Gastroesophageal sphincter (tissue), 4 donors: ENCODE measurements at regions not wholly inside any gene's neighbourhood (a gene's known extent, or its start where the extent isn't known, plus 50 kb on each side); places are given as distances from the start of the nearest gene placed in this dataset.

Experiments used
- ATAC-seq: fragments of 150-250 bp; one replicate; pipeline ENCODE4 v1.9.1; 2016; ENCODE audit warnings: mild to moderate bottlenecking, moderate library complexity
- H3K27ac ChIP-seq, 4 donors: fragments of 200-600 bp; sonication (generic) in 3 of 4; 1 replicate in 3 of 4; 2 replicates in 1 of 4; pipeline ENCODE4 v1.5.1; 2016 to 2019
- H3K27me3 ChIP-seq: fragments of 200-600 bp; sonication (generic); one replicate; pipeline ENCODE4 v1.5.1; 2019
- H3K36me3 ChIP-seq, 2 donors: fragments of 200-600 bp; sonication (generic); one replicate each; pipeline ENCODE4 v1.5.1; 2019; ENCODE audit warnings: control low read depth in 1 of 2
- H3K4me1 ChIP-seq, 3 donors: fragments of 200-600 bp; sonication (generic); 1 replicate in 2 of 3; 2 replicates in 1 of 3; pipeline ENCODE4 v1.5.1; 2016 to 2019; ENCODE audit warnings: control low read depth in 2 of 3
- H3K4me3 ChIP-seq, 2 donors: fragments of 200-600 bp; sonication (generic); one replicate each; pipeline ENCODE4 v1.5.1; 2019; ENCODE audit warnings: mild to moderate bottlenecking in 1 of 2, moderate library complexity in 1 of 2
- H3K9me3 ChIP-seq, 3 donors: fragments of 200-600 bp; sonication (generic); one replicate each; pipeline ENCODE4 v1.5.1; 2017 to 2019; ENCODE audit warnings: control low read depth in 2 of 3
- EP300 ChIP-seq: sonication (generic); formaldehyde crosslinking; IDR thresholded peaks from one replicate; pipeline ENCODE4 v1.6.1; 2017; ENCODE audit warnings: antibody characterized with exemption, mild to moderate bottlenecking
- POLR2A ChIP-seq, 2 donors: fragments of 450-650 bp; IDR thresholded peaks; one replicate each; pipeline ENCODE4 v1.6.1; 2017; ENCODE audit warnings: antibody characterized with exemption in 2 of 2, mild to moderate bottlenecking in 2 of 2, moderate library complexity in 1 of 2
- POLR2AphosphoS5 ChIP-seq: sonication (generic); formaldehyde crosslinking; IDR thresholded peaks from one replicate; pipeline ENCODE4 v1.6.1; 2017; ENCODE audit warnings: antibody characterized with exemption
- WGBS, 2 donors: methylation state at CpG; one replicate each; pipeline ENCODE4 v1.1.5; 2018; ENCODE audit warnings: low coverage in 1 of 2; 5-methylcytosine and 5-hydroxymethylcytosine counted together
- TF ChIP-seq, protein P1 (sequence below), 4 experiments: fragments of 200-600 bp in 2 of 4; fragments of 450-650 bp in 2 of 4; sonication (generic) in 1 of 4; IDR thresholded peaks; one replicate each; pipeline ENCODE4 v1.5.1; 2017 to 2019; ENCODE audit warnings: antibody characterized with exemption in 4 of 4, mild to moderate bottlenecking in 2 of 4, moderate library complexity in 2 of 4

GRCh38 chr2:237221443-237221842, 135.8 kb downstream of the COPS8 start:
- no peak for ATAC-seq
- no peak overlapping the region for H3K4me3 ChIP-seq
- no peaks in the 10 kb centered on the region for H3K9me3 ChIP-seq
- peak overlapping the region in 3 of 4 donors; percentile 36 to 54 (median 36) for H3K27ac ChIP-seq
- TF ChIP-seq, protein P1, sequence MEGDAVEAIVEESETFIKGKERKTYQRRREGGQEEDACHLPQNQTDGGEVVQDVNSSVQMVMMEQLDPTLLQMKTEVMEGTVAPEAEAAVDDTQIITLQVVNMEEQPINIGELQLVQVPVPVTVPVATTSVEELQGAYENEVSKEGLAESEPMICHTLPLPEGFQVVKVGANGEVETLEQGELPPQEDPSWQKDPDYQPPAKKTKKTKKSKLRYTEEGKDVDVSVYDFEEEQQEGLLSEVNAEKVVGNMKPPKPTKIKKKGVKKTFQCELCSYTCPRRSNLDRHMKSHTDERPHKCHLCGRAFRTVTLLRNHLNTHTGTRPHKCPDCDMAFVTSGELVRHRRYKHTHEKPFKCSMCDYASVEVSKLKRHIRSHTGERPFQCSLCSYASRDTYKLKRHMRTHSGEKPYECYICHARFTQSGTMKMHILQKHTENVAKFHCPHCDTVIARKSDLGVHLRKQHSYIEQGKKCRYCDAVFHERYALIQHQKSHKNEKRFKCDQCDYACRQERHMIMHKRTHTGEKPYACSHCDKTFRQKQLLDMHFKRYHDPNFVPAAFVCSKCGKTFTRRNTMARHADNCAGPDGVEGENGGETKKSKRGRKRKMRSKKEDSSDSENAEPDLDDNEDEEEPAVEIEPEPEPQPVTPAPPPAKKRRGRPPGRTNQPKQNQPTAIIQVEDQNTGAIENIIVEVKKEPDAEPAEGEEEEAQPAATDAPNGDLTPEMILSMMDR (IDR thresholded peaks at IDR 0.05): no peak
- TF ChIP-seq POLR2AphosphoS5: no peak
- TF ChIP-seq POLR2A (IDR thresholded peaks at IDR 0.05): no peak
- no peak for TF ChIP-seq EP300
- 100% methylated on average over 1 of the region's 8 CpGs; no CpG with 5 or more reads in 1 of the 2 donors for WGBS, 2 donors
- H3K36me3 ChIP-seq: no peaks in the 10 kb centered on the region
- peaks cover 0 to 16% (median 6%) of the 10 kb centered on the region in 3 donors for H3K4me1 ChIP-seq
- no peaks in the 10 kb centered on the region for H3K27me3 ChIP-seq

GRCh38 chr2:237222178-237222577, 136.5 kb downstream of the COPS8 start:
- Histone ChIP-seq H3K36me3 (no peaks in the 10 kb centered on the region), H3K27me3 (no peaks in the 10 kb centered on the region), H3K9me3 (no peaks in the 10 kb centered on the region), H3K4me1 (peaks cover 0 to 16% (median 6%) of the 10 kb centered on the region in 3 donors), H3K27ac (peak overlapping the region in 2 of 4 donors; percentile 36 to 54), H3K4me3 (no peak overlapping the region)
- 45 to 46% methylated on average over 8 to 9 of the region's 9 CpGs for WGBS, 2 donors
- ATAC-seq: peak; percentile 54
- TF ChIP-seq POLR2A (IDR thresholded peaks at IDR 0.05) (no peak), POLR2AphosphoS5 (no peak), EP300 (no peak)
- TF ChIP-seq, protein P1 (IDR thresholded peaks at IDR 0.05): no peak

GRCh38 chr2:237222601-237223041, 136.9 kb downstream of the COPS8 start:
- H3K27ac ChIP-seq: peak overlapping the region in 2 of 4 donors; percentile 30 to 54
- no peak for ATAC-seq
- H3K27me3 ChIP-seq: no peaks in the 10 kb centered on the region
- no peaks in the 10 kb centered on the region for H3K9me3 ChIP-seq
- H3K4me3 ChIP-seq: no peak overlapping the region
- TF ChIP-seq POLR2A (IDR thresholded peaks at IDR 0.05): no peak
- TF ChIP-seq, protein P1 (IDR thresholded peaks at IDR 0.05): no peak
- TF ChIP-seq EP300: no peak
- WGBS, 2 donors: 63 to 100% methylated on average over 1 to 4 of the region's 4 CpGs
- peaks cover 0 to 16% (median 6%) of the 10 kb centered on the region in 3 donors for H3K4me1 ChIP-seq
- no peaks in the 10 kb centered on the region for H3K36me3 ChIP-seq

DNA sequence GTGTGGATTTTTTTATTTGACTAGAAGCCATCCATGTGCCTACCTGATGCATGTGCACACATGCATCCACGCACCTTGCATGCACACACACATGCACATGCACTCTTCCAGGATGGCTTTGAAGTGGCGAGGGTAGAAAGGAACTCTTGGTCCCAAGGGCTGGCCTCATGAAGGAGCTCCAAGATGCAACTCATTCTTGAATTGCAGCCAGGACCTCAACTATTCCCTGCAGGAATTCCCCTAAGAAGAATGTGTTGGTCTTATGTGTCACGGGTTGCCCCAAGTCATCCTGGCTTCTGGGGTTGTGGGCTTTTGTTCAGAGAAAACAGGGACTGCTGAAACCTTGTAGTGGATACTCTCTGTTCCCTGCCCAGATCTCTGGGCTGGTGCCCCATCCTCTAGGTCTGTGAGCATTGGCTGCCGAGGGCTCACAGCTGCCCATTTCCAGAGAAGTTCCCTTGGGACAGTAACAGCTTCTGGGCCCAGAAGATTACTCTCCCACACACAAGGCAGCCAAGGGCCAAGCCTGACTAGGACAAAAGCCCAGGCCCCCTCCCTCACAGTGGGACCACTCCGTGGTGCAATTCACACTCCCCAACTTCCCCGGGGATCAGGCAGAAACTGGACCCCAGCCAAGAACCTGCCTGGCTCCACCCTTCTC, 137.6 kb downstream of the COPS8 start:
- TF ChIP-seq POLR2AphosphoS5: peak; percentile 16
- TF ChIP-seq EP300: no peak
- TF ChIP-seq POLR2A (IDR thresholded peaks at IDR 0.05): no peak
- TF ChIP-seq, protein P1 (IDR thresholded peaks at IDR 0.05): no peak
- H3K27ac ChIP-seq: peak overlapping the region in 3 of 4 donors; percentile 6 to 40 (median 30)
- H3K9me3 ChIP-seq: no peaks in the 10 kb centered on the region
- peaks cover 0 to 16% (median 6%) of the 10 kb centered on the region in 3 donors for H3K4me1 ChIP-seq
- H3K27me3 ChIP-seq: no peaks in the 10 kb centered on the region
- H3K4me3 ChIP-seq: no peak overlapping the region
- H3K36me3 ChIP-seq: no peaks in the 10 kb centered on the region
- 19 to 31% methylated on average over 3 of the region's 6 CpGs for WGBS, 2 donors
- ATAC-seq: peak; percentile 55

DNA sequence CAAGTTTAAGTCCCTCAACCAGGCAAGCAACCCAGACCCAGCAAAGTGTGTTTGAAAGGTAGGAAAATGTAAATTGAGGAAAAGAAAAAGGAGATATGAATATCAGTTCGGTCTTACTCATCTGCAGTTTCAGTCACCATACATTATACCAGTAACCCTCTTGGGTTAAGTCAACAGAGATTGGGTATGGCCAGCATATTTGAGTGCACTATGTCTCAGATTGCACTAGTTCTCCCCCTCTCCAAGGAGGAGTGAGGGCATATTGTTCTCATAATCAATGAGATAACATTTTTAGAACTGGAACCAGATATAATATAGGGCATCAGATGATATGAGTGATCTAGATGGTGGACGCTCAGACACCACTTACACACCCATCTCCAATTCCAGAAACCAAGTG, 141.5 kb downstream of the COPS8 start:
- Histone ChIP-seq H3K27me3 (no peaks in the 10 kb centered on the region), H3K9me3 (no peaks in the 10 kb centered on the region), H3K36me3 (no peaks in the 10 kb centered on the region), H3K4me3 (no peak overlapping the region), H3K27ac (no peak overlapping the region), H3K4me1 (peaks cover 0 to 16% (median 6%) of the 10 kb centered on the region in 3 donors)
- WGBS, 2 donors: 83 to 88% methylated on average over 1 to 2 of the region's 2 CpGs
- no peak for ATAC-seq
- TF ChIP-seq POLR2A (IDR thresholded peaks at IDR 0.05) (no peak), EP300 (no peak), POLR2AphosphoS5 (no peak)
- TF ChIP-seq, protein P1 (IDR thresholded peaks at IDR 0.05): no peak
